EL (cell line): ENCODE measurements at regions not wholly inside any gene's neighbourhood (a gene's known extent, or its start where the extent isn't known, plus 50 kb on each side); places are given as distances from the start of the nearest gene placed in this dataset.

Experiments used
- DNase-seq: peaks from one replicate; pipeline ENCODE4 v3.0.0-alpha.2; 2016

DNA sequence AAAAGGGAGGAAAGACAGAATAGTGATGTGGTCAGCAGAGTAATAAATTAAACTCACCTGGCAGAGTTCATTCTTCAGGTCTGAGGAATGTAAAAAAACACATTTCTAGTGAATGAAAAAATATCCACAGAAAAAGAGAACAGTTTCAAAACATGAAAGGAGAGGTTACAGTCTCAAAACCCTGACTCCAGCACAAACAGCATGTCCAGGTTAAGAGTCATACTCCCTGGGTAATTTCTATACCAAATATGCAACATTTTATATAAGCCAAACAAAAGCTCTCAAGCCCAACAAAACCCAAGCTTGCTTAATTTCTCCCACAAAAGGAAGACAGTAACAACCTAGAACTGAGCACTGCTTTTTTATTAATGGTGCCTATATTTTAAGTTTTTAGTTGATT is 173.0 kb downstream of the NTMT2 start:
- DNase-seq, result no peak

DNA sequence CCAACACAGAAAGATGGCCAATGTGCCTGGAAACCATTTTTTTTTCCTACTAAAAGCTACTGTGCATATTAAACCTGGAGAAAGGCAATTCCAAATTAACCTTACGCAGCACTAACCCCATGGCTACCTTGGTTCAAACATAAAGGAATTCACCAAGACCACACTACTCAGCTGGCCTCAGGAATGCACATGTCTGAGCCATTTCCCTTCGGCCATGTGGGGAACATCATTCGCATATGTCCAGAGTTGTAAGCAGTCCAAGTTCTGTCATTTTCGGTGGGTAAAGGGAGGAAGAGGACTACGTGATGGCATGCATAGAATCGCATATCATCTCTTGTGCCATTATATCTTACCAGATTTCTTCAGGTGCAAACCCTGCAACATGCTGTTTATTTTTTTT is 175.4 kb downstream of the NTMT2 start:
- peak; percentile 70 for DNase-seq

DNA sequence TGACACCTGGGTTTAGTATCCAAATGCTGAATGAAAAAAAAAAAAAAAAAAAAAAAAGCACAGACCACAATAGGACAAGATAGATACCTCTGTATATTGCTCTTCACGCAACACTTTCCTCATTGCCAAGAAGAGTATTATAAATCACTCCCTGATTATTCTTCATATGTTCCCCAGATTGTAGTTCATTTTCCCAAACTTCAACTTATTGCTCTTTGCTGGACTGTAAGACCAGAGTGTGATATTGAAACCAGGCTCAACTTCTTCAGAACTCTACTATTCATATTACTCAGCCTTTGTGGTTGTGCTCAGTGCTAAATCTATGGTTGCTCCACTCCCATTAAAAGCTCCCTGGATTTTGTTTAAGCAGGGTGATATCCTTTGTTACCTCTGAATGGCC is 180.4 kb downstream of the NTMT2 start:
- DNase-seq, result no peak

DNA sequence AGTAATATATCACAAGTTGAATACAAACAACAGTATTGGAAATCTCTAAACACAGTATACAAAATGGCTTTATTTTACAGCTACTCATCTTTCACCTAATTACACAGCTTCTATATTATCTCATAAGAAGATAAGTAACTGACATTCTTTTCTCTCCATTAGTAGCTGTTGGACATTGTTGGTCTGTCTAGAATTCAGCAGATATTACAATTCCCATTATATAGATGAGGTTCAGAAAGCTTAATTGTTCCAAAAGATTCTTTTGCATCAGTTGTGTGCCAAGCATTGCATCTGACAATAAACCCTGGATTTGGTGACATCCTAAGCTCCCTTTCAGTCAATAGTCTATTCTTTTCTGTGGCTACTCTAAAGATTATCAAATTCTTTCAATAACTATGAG is 187.0 kb downstream of the NTMT2 start:
- DNase-seq, result no peak

DNA sequence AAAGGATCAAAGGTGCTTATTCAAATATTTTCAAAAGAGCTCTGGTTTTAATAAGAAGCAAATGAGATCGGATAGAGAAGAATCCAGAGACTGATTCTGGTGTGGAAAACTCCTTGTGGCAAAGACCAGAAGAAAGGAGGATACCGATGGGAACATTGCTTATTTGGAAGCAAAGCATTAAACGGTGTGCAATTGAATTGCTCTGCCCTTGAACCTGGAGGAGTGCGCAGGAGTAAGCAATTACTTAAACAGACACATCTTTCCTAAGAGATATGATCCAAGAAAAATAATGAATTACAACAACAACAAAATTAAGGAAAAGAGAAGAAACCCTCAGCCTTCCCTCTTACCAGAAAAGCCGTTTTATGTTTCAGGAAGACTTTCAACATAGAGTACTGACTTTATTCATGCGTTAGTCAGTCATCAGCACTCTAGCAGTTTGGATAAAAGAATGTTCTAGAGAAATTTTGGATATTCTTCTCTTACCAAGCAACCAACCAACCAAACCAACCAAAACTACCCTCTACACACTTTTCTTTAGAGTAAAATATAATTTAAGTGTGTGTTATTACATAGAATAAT is 191.7 kb downstream of the NTMT2 start:
- DNase-seq, result no peak

DNA sequence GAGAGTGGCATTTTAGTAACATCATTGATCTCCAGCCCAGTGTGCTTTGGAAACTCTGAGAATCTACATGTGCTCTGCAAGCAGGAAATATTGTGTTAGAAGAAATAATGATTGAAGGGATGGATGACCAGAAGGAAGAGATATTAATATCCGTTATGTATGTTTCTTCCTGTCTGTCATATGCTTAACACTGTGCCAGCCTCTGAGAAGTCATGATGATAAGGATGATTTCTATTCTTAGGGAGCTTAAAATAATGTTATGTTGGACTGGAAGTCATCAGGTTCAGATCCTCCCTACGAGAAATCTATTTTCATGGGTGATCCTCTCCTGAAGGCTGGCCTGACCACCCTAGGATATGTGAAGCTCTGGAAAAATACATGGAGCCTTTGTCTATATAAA is 192.4 kb upstream of the GORAB start:
- no peak for DNase-seq

DNA sequence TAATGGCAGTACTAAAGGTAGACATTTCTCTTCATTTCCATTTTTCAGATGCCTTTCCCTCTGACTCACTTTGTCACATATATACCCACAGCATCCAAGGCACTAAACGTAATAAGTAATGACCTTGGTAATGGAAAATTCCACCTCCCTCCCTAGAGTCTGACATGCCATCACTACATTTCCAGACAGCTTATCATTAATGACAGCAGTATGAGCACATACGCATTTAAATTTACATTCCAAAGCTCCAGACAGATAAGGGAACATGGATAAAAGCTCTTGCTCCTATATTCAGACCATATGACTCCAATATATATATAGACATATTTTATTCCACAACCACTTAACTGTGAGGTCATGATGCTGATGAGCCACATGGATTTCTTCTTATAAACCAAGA is 191.7 kb upstream of the GORAB start:
- no peak for DNase-seq

DNA sequence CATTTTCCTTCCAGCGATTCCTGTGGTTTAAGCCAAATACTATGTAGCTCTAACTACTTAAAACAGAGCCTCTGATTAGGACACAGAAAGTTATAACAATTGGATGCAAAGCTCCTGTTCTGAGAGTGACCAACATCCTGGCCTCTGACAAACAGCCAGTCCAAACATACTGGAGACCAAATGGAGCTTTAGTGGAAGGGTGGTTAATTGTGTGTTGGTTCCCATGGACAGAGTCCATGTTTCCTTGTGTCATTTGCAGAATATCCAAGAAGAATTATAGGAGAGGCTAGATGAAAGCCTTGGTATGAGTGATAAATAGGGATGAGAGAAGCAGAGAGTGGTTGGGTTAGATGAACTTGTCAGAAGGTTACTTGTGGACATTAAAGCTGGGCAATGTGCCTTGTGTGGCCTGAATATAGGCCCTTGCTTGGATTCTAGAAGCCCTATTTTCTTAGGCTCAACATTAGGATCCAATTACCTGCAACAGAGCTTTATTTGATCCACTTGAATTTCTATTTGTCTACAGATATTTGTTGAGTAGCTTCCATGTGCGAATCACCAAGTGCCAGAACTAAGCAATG is 180.5 kb upstream of the GORAB start:
- DNase-seq, result no peak

DNA sequence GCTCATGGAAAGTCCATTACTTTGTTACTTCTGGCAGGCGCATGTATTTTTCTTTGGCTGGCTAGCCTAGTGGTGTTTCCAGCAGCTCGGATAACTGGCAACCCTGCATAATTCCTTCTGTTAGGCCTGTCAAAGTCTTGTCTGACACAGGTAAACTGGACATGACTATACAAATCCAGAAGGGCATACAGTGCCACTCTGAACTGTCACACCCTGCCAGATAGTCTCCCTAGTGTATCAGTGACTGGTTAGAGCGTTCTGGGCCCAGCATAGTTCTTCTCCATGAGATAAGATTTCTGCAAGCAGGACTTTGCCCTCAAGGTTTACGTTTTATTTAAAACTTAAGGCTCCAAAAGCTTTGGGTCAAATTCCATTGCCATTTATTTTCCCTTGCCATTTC is 177.7 kb upstream of the GORAB start:
- no peak for DNase-seq

DNA sequence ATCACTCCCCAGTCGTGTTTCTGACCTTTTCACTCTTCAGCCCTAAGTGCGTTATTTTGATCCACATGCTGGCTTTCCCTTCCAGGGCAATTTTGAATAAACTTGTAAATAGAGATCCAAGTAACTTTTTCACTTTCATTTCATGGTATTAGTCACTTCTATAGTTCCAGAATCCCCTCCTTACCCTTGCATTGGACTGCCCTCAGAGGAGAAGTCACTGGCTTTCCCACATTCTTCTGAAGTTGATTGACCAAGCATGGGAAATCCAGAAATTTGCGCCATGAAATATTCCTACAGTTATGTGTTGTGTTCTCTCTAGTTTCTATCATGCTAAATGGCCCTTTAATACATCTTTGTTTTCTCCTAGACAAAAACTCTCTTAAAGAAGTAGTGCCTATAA is 177.3 kb upstream of the GORAB start:
- DNase-seq, result no peak

DNA sequence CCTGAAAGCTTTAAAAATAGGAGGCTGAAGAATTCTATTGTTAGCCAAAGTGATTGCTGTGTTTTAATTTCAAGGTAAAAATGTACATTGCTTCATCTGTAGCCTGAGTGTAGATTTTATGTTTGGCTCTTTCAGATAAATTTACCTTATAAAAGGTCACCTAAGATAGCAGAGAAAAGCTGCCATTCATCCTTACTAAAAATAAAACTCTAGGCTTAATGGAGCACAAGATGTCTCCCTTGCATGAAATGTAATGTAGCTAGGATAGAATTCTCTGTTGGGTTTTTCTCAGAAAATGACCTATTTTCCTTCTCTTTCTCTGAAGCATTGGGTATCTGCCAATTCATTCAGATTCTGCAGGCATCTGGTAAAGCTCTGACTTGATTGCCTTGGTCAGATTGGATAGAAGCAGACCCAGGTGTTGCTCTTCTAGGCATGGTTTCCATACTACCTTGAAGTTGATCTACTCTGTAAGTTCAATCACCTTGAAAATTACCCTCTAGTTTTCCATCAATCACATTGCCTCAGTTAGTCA is 176.6 kb upstream of the GORAB start:
- no peak for DNase-seq

DNA sequence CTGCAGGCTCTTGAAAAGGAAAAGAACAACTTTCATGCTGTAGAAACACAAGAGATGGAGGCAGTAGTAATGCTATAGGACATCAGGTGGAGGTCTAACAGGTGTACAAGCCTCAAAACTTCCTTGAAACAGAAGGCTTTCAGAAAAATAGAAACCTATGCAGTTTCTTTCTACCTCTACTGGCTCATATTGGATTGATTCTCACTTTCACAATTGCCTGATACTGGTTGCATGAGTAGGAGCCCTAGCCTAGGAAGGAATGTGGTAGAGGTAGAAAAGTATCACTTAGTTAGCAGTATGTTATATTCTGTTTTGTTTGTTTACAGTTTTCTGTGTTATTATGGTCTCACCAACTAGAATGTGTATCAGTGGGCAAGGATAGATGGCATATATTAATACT is 175.4 kb upstream of the GORAB start:
- DNase-seq, result no peak

DNA sequence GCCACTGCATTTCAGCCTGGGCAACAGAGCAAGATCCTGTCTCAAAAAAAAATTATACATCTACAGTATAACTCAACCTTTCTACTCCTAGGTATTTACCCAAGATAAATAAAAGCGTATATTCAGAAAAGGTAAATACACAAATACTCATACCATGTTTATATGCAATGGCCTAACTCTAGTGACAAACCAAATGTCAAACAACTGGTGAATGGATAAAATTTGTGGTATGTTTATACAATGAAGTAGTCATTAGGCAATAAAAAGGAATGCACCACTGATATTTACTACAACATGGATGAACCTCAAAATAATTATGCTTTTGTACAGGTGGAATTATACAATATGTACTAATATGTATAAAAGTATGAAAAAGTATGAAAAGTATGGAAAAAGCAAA is 174.2 kb upstream of the GORAB start:
- DNase-seq, result no peak

DNA sequence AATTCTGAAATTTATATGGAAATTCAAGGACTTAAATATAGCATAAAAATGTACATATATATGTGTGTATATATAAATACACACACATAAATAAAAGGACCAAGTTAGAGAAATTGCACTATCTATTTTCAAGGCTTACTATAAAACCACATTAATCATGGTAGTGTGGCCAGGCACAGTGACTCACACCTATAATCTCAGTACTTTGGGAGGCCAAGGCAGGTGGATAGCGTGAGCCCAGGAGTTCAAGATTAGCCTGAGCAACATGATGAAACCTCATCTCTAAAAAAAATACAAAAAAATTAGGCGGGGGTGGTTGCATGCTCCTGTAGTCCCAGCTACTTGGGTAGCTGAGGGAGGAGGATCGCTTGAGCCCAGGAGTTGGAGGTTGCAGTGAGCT is 171.4 kb upstream of the GORAB start:
- no peak for DNase-seq

DNA sequence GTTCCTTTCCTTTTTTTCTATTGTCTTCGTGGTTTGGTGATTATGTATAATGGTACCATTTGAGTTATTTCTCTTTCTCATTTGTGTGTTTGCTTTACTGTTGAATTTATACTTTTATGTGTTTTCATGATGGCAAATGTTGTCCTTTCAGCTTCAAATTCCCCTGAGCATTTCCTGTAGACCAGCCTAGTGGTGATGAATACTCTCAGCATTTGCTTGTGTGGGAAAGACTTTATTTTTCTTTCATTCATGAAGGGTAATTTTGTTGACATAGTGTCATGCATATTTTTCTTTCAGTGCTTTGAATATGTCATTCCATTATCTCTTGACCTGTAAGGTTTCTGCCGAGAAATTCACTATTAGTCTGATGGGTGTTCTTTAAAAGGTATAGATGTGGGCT is 166.6 kb upstream of the GORAB start:
- no peak for DNase-seq

DNA sequence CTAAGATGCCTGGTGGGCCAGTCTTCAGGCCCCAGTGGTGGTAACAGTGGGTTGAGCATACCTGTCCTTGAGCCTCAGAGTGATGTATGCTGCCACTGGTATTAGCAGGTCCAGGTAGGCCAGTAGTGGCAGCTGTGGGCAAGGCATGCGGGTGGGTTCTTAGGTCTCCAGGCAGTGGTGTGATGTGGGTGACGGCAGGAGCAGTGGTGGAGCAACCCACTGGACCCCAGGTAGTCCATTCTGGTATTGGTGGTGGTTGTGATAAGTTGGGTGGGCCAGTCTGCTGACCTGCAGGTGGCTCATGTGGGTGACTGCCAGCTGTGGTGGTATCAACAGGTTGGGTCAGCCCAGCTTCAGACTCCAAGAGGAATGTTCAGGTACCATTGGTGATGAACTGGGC is 165.0 kb upstream of the GORAB start:
- no peak for DNase-seq

DNA sequence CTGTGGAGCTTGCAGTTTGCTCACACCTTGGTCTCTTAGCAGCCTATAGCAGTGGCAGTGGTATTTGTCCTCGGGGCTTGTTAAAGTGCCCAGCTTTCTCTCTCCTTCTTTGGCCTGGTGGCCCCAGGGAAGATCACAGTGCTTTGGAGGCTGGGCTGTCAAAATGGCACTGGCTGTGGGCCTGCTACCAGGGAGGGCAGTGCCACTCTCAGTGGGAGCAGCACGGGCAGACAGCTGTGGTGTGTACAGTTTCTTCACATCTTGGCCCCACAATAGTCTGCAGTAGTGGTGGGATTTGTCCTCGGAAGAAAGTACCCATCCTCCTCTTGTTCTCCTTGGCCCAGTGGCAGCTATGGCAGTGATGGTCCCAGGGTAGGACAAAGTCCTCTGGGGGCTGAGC is 164.4 kb upstream of the GORAB start:
- no peak for DNase-seq

DNA sequence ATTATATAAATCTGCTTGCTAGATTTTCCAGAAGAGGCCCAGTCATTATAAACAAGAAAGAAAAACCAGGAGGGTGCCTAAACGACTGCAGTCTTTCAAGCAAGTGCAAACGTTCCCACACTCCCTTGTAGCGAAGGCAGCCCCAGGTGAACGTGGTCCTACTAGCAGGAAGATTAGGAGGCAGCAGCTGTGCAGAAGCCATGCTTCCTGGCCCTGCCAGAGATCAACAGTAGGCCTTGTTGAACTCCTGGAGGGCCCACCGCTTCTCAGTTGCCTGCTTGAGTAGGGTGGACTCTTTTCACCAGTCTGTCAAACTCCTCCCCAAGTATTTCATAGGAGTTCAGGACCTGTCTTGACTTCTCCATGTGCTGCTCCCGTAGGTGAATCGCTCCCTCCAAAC is 163.0 kb upstream of the GORAB start:
- no peak for DNase-seq

DNA sequence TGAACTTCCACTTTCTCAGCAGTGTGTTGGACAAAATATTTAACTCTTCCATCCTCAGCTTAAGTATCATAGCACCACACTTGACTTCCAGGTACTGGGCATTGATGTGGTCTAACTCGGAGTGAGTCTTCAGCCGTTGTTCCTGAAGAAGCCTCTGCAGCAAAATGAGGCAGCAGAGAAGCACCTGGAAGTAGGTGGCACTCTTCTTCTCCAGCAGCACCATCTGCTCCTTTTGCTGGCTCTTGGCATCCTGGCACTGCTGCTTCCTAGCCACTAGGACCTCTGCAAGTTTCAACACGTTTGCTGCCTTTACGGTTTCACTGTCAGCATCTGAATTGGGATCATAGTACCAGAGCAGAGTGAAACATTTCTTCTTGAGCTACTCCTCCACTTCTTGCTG is 162.5 kb upstream of the GORAB start:
- no peak for DNase-seq

DNA sequence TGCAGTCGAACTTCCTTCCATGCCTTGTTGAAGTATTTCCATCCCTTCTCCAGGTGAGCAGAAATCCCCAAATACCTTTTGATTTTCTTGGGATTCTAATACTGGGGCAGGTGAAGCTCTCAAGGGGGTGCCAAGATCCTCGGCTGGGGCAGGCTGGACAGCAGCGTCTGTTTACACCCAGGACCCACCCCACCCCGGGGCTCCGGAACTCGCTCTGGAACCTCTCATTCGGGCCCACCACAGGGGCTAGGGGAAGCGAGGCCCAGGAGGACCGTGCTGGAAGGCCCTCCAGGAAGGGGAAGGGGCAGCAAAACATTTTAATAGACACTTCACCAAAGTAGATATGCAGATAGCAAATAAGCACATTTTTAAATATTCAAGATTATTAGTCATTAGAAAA is 161.9 kb upstream of the GORAB start:
- no peak for DNase-seq

DNA sequence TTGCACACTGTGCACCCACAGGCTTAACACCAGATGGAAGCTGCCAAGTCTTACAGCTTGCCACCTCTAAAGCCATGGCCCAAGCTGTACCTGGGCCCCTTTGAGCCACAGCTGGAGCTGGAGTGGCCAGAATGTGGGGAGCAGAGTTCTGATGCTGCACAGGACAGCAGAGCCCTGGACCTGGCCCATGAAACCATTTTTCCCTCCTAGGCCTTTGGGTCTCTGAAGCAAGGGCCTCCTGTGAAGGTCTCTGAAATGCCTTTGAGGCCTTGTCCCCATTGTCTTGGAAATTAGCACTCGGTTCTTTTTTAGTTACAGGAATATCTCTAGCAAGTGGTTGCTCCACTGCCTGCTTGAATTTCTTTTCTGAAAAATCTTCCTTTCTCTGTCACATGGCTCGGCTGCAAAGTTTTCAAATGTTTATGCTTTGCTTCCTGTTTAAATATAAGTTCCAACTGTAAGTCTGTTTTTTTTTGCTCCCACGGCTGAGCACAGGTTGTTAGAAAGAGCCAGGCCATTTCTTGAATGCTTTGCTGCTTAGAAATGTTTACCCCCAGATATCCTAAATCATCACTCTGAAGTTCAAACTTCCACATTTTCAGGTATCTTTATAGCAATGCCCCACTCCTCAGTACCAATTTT is 156.8 kb upstream of the GORAB start:
- DNase-seq, result no peak

DNA sequence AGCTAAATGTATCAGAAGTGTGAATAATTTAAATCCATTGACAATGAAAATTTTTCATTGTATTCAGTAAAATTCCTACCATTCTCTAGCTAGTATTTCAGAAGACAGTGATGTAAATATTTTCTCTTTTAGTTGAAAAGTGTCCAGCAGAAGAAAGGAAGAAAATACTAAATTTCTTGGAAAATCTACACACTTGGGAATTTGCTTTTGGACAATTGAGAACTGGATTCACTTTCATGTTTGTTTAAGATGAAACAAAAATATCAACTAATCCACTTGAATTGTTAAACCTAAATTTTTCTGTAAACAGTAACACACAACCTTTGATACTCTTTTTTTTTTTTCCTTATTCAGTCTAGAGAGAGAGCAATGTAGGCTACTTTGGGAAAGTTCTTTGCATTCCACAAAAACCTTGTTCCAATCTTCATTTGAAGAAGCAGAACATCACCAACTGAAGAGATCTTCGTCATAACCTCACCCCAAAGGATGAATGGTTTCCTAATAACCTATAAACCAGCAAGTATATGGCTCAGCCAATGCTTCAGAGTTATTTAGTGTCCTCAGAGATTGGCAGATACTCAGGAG is 155.1 kb upstream of the GORAB start:
- no peak for DNase-seq

DNA sequence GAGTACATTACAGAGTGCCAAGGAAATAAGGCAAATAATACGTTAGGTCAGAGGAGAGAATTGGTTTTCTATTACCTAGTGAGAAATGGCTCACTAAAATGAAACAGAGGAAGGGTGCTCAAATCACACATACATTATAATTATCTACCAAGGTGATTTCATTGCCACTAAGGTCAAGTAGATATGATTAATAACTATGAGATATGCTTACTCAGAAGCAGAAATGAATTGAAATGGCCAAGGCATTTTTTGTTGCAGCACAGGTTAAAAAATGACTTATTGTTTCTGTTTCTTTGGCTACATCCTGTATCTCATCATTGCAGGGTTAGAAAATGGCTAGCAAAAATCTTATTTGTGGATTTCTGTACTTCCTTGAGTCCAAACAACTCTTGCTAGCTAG is 154.5 kb upstream of the GORAB start:
- DNase-seq, result no peak

DNA sequence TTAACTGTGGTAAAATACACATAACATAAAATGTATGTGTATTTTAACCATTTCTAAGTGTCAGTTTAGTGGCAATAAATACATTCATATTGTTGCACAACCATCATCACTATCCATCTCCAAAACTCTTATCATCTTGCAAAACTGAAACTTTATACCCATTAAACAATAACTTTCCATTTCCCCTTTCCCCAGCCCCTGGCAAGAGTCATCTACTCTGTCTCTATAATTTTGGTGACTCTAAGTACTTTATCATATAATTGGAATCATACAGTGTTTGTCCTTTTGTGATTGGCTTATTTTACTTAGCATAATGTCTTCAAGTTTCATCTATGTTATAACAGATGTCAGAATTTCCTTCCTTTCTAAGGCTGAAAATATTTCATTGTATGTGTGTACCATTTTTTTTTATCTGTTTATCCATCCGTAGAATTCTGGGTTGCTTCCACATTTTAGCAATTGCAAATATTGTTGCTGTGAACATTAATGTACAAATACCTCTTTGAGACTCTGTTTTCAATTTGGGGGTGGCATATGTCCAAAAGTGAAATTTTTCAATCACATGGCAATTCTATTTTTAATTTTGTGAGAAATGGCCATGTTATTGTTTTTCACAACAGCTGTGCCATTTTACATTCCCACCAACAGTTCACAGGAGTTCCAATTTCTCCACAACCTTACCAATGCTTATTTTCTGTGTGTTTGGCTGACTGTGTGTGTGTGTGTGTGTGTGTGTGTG is 153.9 kb upstream of the GORAB start:
- no peak for DNase-seq
